H9 (cell line): ENCODE measurements at regions not wholly inside any gene's neighbourhood (a gene's known extent, or its start where the extent isn't known, plus 50 kb on each side); places are given as distances from the start of the nearest gene placed in this dataset.

Experiments used
- DNase-seq: peaks from one replicate; pipeline ENCODE4 v3.0.0-alpha.2; 2017
- H2AFZ ChIP-seq: one replicate; pipeline ENCODE4 v1.6.1; 2013; ENCODE audit warnings: mild to moderate bottlenecking, low read length, control low read depth, moderate library complexity
- H2AK5ac ChIP-seq: 2 replicates; pipeline ENCODE4 v1.6.1; 2013; ENCODE audit warnings: low read length, control low read depth, mixed read lengths; ENCODE audit not compliant: insufficient read length
- H2BK120ac ChIP-seq: one replicate; pipeline ENCODE4 v1.6.1; 2013; ENCODE audit warnings: low read depth, mild to moderate bottlenecking, low read length, control low read depth, inconsistent platforms; ENCODE audit not compliant: poor library complexity, severe bottlenecking
- H2BK12ac ChIP-seq: 2 replicates; pipeline ENCODE4 v1.6.1; 2013; ENCODE audit warnings: low read length, control low read depth, mixed read lengths, low read depth; ENCODE audit not compliant: insufficient read length
- H2BK15ac ChIP-seq: 2 replicates; pipeline ENCODE4 v1.6.1; 2013; ENCODE audit warnings: low read depth, low read length, control low read depth
- H2BK20ac ChIP-seq: one replicate; pipeline ENCODE4 v1.6.1; 2013; ENCODE audit warnings: low read depth, mild to moderate bottlenecking, low read length, control low read depth, inconsistent platforms; ENCODE audit not compliant: poor library complexity, severe bottlenecking
- H2BK5ac ChIP-seq: 2 replicates; pipeline ENCODE4 v1.6.1; 2013; ENCODE audit warnings: low read length, control low read depth, mixed read lengths; ENCODE audit not compliant: insufficient read length
- H3K14ac ChIP-seq: 2 replicates; pipeline ENCODE4 v1.6.1; 2013; ENCODE audit warnings: low read length, control low read depth; ENCODE audit not compliant: insufficient read depth
- H3K18ac ChIP-seq: 2 replicates; pipeline ENCODE4 v1.6.1; 2013; ENCODE audit warnings: low read depth, mild to moderate bottlenecking, mixed read lengths, low read length, control low read depth; ENCODE audit not compliant: insufficient read length
- H3K23ac ChIP-seq: 2 replicates; pipeline ENCODE4 v1.6.1; 2013; ENCODE audit warnings: low read length, control low read depth, mixed read lengths, low read depth; ENCODE audit not compliant: insufficient read length
- H3K23me2 ChIP-seq: 2 replicates; pipeline ENCODE4 v1.6.1; 2013; ENCODE audit warnings: low read depth, mild to moderate bottlenecking, mixed read lengths, low read length, control low read depth; ENCODE audit not compliant: insufficient read length, poor library complexity, severe bottlenecking
- H3K27ac ChIP-seq: 2 replicates; pipeline ENCODE4 v1.5.1; 2013; ENCODE audit warnings: low read length, control low read depth, mixed read lengths, low read depth; ENCODE audit not compliant: insufficient read length
- H3K27me3 ChIP-seq: 2 replicates; pipeline ENCODE4 v1.6.1; 2013; ENCODE audit warnings: low read length, control low read depth, inconsistent platforms; ENCODE audit not compliant: insufficient read depth
- H3K4ac ChIP-seq: 2 replicates; pipeline ENCODE4 v1.6.1; 2013; ENCODE audit warnings: low read depth, mild to moderate bottlenecking, control low read depth, inconsistent platforms, low read length, moderate library complexity
- H3K4me1 ChIP-seq: 2 replicates; pipeline ENCODE4 v1.6.1; 2013; ENCODE audit warnings: low read length, control low read depth, inconsistent platforms; ENCODE audit not compliant: insufficient read depth
- H3K4me2 ChIP-seq: 2 replicates; pipeline ENCODE4 v1.6.1; 2013; ENCODE audit warnings: low read length, control low read depth, mixed read lengths; ENCODE audit not compliant: insufficient read length, insufficient read depth
- H3K56ac ChIP-seq: 2 replicates; pipeline ENCODE4 v1.6.1; 2013; ENCODE audit warnings: low read depth, mild to moderate bottlenecking, mixed read lengths, low read length, control low read depth; ENCODE audit not compliant: insufficient read length
- H3K79me1 ChIP-seq: 2 replicates; pipeline ENCODE4 v1.6.1; 2013; ENCODE audit warnings: low read depth, mild to moderate bottlenecking, moderate library complexity, low read length, control low read depth, inconsistent platforms; ENCODE audit not compliant: insufficient read depth, poor library complexity, severe bottlenecking
- H3K79me2 ChIP-seq: 2 replicates; pipeline ENCODE4 v1.6.1; 2013; ENCODE audit warnings: low read length, control low read depth, inconsistent platforms; ENCODE audit not compliant: insufficient read depth
- H3K9ac ChIP-seq: 2 replicates; pipeline ENCODE4 v1.6.1; 2013; ENCODE audit warnings: low read length, control low read depth, mixed read lengths; ENCODE audit not compliant: insufficient read length; ENCODE audit errors: extremely low read depth
- H3K9me3 ChIP-seq: one replicate; pipeline ENCODE4 v1.6.1; 2013; ENCODE audit warnings: low read depth, low read length, inconsistent platforms; ENCODE audit not compliant: control insufficient read depth
- H3T11ph ChIP-seq: one replicate; pipeline ENCODE4 v1.6.1; 2013; ENCODE audit warnings: mild to moderate bottlenecking, low read length, control low read depth, inconsistent platforms
- H4K20me1 ChIP-seq: one replicate; pipeline ENCODE4 v1.6.1; 2013; ENCODE audit not compliant: control insufficient read depth, insufficient read length, insufficient read depth
- H4K5ac ChIP-seq: 2 replicates; pipeline ENCODE4 v1.6.1; 2013; ENCODE audit warnings: low read depth, mild to moderate bottlenecking, mixed read lengths, low read length, control low read depth; ENCODE audit not compliant: insufficient read length
- H4K8ac ChIP-seq: replicated peaks from 2 replicates; pipeline ENCODE4 v1.6.1; 2013; ENCODE audit warnings: low read length, control low read depth, mixed read lengths, low read depth; ENCODE audit not compliant: insufficient read length
- H4K91ac ChIP-seq: 2 replicates; pipeline ENCODE4 v1.6.1; 2013; ENCODE audit warnings: low read depth, mild to moderate bottlenecking, moderate library complexity, mixed read lengths, low read length, control low read depth; ENCODE audit not compliant: insufficient read length
- H3K27ac Mint-ChIP-seq, 3 experiments: 2 replicates in 2 of 3; 3 replicates in 1 of 3; pipeline ENCODE4 v1.8.0; 2020 to 2021; ENCODE audit warnings: mixed read lengths in 3 of 3, mild to moderate bottlenecking in 1 of 3, moderate library complexity in 1 of 3
- H3K27me3 Mint-ChIP-seq: 2 replicates; pipeline ENCODE4 v1.8.0; 2021; ENCODE audit warnings: low read depth, mild to moderate bottlenecking, moderate library complexity, mixed read lengths
- H3K36me3 Mint-ChIP-seq, 3 experiments: 2 replicates in 2 of 3; 3 replicates in 1 of 3; pipeline ENCODE4 v1.8.0; 2020 to 2021; ENCODE audit warnings: low read depth in 3 of 3, mixed read lengths in 3 of 3; ENCODE audit not compliant: insufficient read depth in 1 of 3
- H3K4me1 Mint-ChIP-seq, 2 experiments: 2 replicates each; pipeline ENCODE4 v1.8.0; 2020; ENCODE audit warnings: mixed read lengths in 2 of 2
- H3K4me3 Mint-ChIP-seq, 2 experiments: 2 replicates in 1 of 2; 3 replicates in 1 of 2; pipeline ENCODE4 v1.8.0; 2020 to 2021; ENCODE audit warnings: mild to moderate bottlenecking in 2 of 2, mixed read lengths in 2 of 2, moderate library complexity in 1 of 2
- H3K9me3 Mint-ChIP-seq, 2 experiments: 2 replicates in 1 of 2; 3 replicates in 1 of 2; pipeline ENCODE4 v1.8.0; 2020; ENCODE audit warnings: mild to moderate bottlenecking in 2 of 2, mixed read lengths in 2 of 2, moderate library complexity in 1 of 2
- WGBS: extraction: QIAGEN DNeasy Blood & Tissue Kit; methylation state at CpG from one replicate; pipeline ENCODE4 v1.1.7; 2013; ENCODE audit warnings: missing lambda C conversion rate, low lambda C conversion rate, mixed read lengths; ENCODE audit not compliant: insufficient read length; ENCODE audit errors: extremely low coverage; 5-methylcytosine and 5-hydroxymethylcytosine counted together
- TF ChIP-seq, protein P1 (sequence below): fragments of 200-600 bp; sonication (generic); conservative IDR thresholded peaks from 3 replicates; pipeline ENCODE4 v1.8.0; 2021; ENCODE audit warnings: antibody characterized with exemption, mild to moderate bottlenecking

DNA sequence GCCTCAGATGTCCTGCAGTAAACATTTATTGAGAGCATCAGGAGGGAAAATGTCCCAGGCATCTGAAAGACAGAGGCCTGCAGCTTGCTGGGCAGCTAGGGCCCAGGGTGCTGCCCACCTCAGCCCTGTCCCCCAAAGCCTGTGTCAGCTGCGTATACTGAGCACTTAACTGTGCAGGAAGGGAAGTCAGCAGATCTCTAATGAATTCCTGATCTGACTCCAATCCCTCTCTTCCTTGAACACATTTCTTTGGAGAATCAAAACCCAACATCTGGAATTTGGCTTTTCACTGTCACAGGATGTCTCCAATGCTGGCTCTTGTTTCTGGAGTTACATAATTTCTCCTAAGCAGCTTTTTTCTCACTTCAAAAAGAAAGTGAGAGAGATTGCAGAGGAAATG, 364.7 kb upstream of the NFE2L3 start:
- Histone ChIP-seq H4K91ac (no peak overlapping the region), H3K23ac (no peak overlapping the region), H4K20me1 (no peaks in the 10 kb centered on the region), H3K4ac (no peak overlapping the region), H3K56ac (no peak overlapping the region), H4K8ac (no peak overlapping the region), H3K23me2 (no peaks in the 10 kb centered on the region), H3K9ac (no peak overlapping the region), H2BK20ac (no peak overlapping the region), H3K79me2 (no peaks in the 10 kb centered on the region), H3K14ac (no peak overlapping the region), H3K4me2 (no peak overlapping the region), H3K9me3 (no peaks in the 10 kb centered on the region), H2BK120ac (no peak overlapping the region), H2BK15ac (no peak overlapping the region), H3K18ac (no peak overlapping the region), H3K4me1 (no peaks in the 10 kb centered on the region), H3K79me1 (no peaks in the 10 kb centered on the region), H4K5ac (no peak overlapping the region), H3T11ph (no peak overlapping the region), H3K27ac (no peak overlapping the region), H2AK5ac (no peak overlapping the region), H3K27me3 (no peaks in the 10 kb centered on the region), H2BK12ac (no peak overlapping the region), H2AFZ (no peak overlapping the region), H2BK5ac (no peak overlapping the region)
- Mint-ChIP-seq H3K4me1 (0 out of 4 replicates have a peak, but pooled peaks cover 0 to 2% of the 10 kb centered on the region in 2 experiments), H3K36me3 (no peaks in the 10 kb centered on the region), H3K27me3 (no peaks in the 10 kb centered on the region; the same call in 1 of the 2 replicates), H3K9me3 (no peaks in the 10 kb centered on the region), H3K27ac (no peak overlapping the region), H3K4me3 (no peak overlapping the region)
- TF ChIP-seq, protein P1, sequence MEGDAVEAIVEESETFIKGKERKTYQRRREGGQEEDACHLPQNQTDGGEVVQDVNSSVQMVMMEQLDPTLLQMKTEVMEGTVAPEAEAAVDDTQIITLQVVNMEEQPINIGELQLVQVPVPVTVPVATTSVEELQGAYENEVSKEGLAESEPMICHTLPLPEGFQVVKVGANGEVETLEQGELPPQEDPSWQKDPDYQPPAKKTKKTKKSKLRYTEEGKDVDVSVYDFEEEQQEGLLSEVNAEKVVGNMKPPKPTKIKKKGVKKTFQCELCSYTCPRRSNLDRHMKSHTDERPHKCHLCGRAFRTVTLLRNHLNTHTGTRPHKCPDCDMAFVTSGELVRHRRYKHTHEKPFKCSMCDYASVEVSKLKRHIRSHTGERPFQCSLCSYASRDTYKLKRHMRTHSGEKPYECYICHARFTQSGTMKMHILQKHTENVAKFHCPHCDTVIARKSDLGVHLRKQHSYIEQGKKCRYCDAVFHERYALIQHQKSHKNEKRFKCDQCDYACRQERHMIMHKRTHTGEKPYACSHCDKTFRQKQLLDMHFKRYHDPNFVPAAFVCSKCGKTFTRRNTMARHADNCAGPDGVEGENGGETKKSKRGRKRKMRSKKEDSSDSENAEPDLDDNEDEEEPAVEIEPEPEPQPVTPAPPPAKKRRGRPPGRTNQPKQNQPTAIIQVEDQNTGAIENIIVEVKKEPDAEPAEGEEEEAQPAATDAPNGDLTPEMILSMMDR: no peak
- DNase-seq: no peak
- no CpG with 5 or more reads among the region's 1 CpG for WGBS
